ENCODE measurements at regions not wholly inside any gene's neighbourhood (a gene's known extent, or its start where the extent isn't known, plus 50 kb on each side); places are given as distances from the start of the nearest gene placed in this dataset.
"Not testable (repeated sequence)": the region's sequence is repeated elsewhere in the genome, so short reads cannot be mapped to it uniquely, and the experiment has no call there.

GRCh38 chr7:119842786-119843185, 430.2 kb upstream of the KCND2 start:
- Histone ChIP-seq H3K9me3 (no peaks in the 10 kb centered on the region), H3K4me1 (replicated peaks) (no peaks in the 10 kb centered on the region), H3K27me3 (replicated peaks; ENCODE audit: insufficient read depth) (no peaks in the 10 kb centered on the region), H3K36me3 (no peaks in the 10 kb centered on the region), H3K4me3 (no peak overlapping the region), H3K27ac (no peak overlapping the region)
- no peak for TF ChIP-seq CTCF (IDR thresholded peaks at IDR 0.05)
- TF ChIP-seq POLR2AphosphoS5 (IDR thresholded peaks at IDR 0.05), result no peak
- no peak for TF ChIP-seq POLR2A (IDR thresholded peaks at IDR 0.05)
- intact Hi-C loops (cut with DNase I), result no loop called here
- no peak for DNase-seq (ENCODE audit: low spot score)
- 64% methylated on average over 1 of the region's 1 CpG for WGBS

- H3K9me3 ChIP-seq, result no peaks in the 10 kb centered on the region
- no peaks in the 10 kb centered on the region for H3K36me3 ChIP-seq
- no peaks in the 10 kb centered on the region for H3K27me3 ChIP-seq (replicated peaks; ENCODE audit: insufficient read depth)
- DNase-seq (ENCODE audit: low spot score), result no peak
- H3K4me3 ChIP-seq, result no peak overlapping the region
- intact Hi-C loops (cut with DNase I), result no loop called here
- H3K4me1 ChIP-seq (replicated peaks), result no peaks in the 10 kb centered on the region
- no peak overlapping the region for H3K27ac ChIP-seq
- TF ChIP-seq CTCF (IDR thresholded peaks at IDR 0.05), result no peak
- TF ChIP-seq POLR2AphosphoS5 (IDR thresholded peaks at IDR 0.05), result no peak
- TF ChIP-seq POLR2A (IDR thresholded peaks at IDR 0.05), result no peak
Observed at GRCh38 chr7:119861385-119861784, 411.6 kb upstream of the KCND2 start.

GRCh38 chr7:119868387-119868786, 404.6 kb upstream of the KCND2 start:
- Histone ChIP-seq H3K9me3 (no peaks in the 10 kb centered on the region), H3K4me3 (no peak overlapping the region), H3K27ac (no peak overlapping the region), H3K36me3 (no peaks in the 10 kb centered on the region), H3K4me1 (replicated peaks) (no peaks in the 10 kb centered on the region), H3K27me3 (replicated peaks; ENCODE audit: insufficient read depth) (no peaks in the 10 kb centered on the region)
- no peak for DNase-seq (ENCODE audit: low spot score)
- TF ChIP-seq POLR2A (IDR thresholded peaks at IDR 0.05) (no peak), POLR2AphosphoS5 (IDR thresholded peaks at IDR 0.05) (no peak), CTCF (IDR thresholded peaks at IDR 0.05) (no peak)
- intact Hi-C loops (cut with DNase I), result no loop called here
- WGBS, result 88% methylated on average over 2 of the region's 2 CpGs

GRCh38 chr7:119879835-119880234, 393.1 kb upstream of the KCND2 start:
- Histone ChIP-seq H3K4me3 (no peak overlapping the region), H3K4me1 (replicated peaks) (no peaks in the 10 kb centered on the region), H3K36me3 (no peaks in the 10 kb centered on the region), H3K27ac (no peak overlapping the region), H3K27me3 (replicated peaks; ENCODE audit: insufficient read depth) (no peaks in the 10 kb centered on the region), H3K9me3 (no peaks in the 10 kb centered on the region)
- DNase-seq (ENCODE audit: low spot score), result no peak
- TF ChIP-seq POLR2AphosphoS5 (IDR thresholded peaks at IDR 0.05) (no peak), POLR2A (IDR thresholded peaks at IDR 0.05) (no peak), CTCF (IDR thresholded peaks at IDR 0.05) (no peak)
- intact Hi-C loops (cut with DNase I), result no loop called here
- WGBS, result 77% methylated on average over 1 of the region's 1 CpG

- intact Hi-C loops (cut with DNase I), result no loop called here
- no peak overlapping the region for H3K27ac ChIP-seq
- H3K4me1 ChIP-seq (replicated peaks), result no peaks in the 10 kb centered on the region
- no peaks in the 10 kb centered on the region for H3K27me3 ChIP-seq (replicated peaks; ENCODE audit: insufficient read depth)
- no peak overlapping the region for H3K4me3 ChIP-seq
- no peak for DNase-seq (ENCODE audit: low spot score)
- TF ChIP-seq CTCF (IDR thresholded peaks at IDR 0.05) (no peak), POLR2AphosphoS5 (IDR thresholded peaks at IDR 0.05) (no peak), POLR2A (IDR thresholded peaks at IDR 0.05) (no peak)
- 90% methylated on average over 3 of the region's 3 CpGs for WGBS
- H3K9me3 ChIP-seq, result no peaks in the 10 kb centered on the region
- no peaks in the 10 kb centered on the region for H3K36me3 ChIP-seq
Observed at GRCh38 chr7:119886007-119886406, 387.0 kb upstream of the KCND2 start.

- H3K27ac ChIP-seq; H3K36me3 ChIP-seq; H3K9me3 ChIP-seq; H3K4me3 ChIP-seq; intact Hi-C loops (cut with DNase I); H3K27me3 ChIP-seq (replicated peaks; ENCODE audit: insufficient read depth); H3K4me1 ChIP-seq (replicated peaks); DNase-seq (ENCODE audit: low spot score): not testable (repeated sequence)
- WGBS, result 88% methylated on average over 3 of the region's 3 CpGs
Observed at GRCh38 chr7:119886525-119886924, 386.4 kb upstream of the KCND2 start.
